ENCODE measurements at regions not wholly inside any gene's neighbourhood (a gene's known extent, or its start where the extent isn't known, plus 50 kb on each side); places are given as distances from the start of the nearest gene placed in this dataset.
"Not testable (repeated sequence)": the region's sequence is repeated elsewhere in the genome, so short reads cannot be mapped to it uniquely, and the experiment has no call there.

- DNase-seq (ENCODE audit: low spot score) = no peak
Observed at GRCh38 chr2:120628248-120628647, 107.4 kb upstream of the GLI2 start.

GRCh38 chr2:120629241-120629895 lies 106.3 kb upstream of the GLI2 start:
- DNase-seq (ENCODE audit: low spot score) = no peak

DNA sequence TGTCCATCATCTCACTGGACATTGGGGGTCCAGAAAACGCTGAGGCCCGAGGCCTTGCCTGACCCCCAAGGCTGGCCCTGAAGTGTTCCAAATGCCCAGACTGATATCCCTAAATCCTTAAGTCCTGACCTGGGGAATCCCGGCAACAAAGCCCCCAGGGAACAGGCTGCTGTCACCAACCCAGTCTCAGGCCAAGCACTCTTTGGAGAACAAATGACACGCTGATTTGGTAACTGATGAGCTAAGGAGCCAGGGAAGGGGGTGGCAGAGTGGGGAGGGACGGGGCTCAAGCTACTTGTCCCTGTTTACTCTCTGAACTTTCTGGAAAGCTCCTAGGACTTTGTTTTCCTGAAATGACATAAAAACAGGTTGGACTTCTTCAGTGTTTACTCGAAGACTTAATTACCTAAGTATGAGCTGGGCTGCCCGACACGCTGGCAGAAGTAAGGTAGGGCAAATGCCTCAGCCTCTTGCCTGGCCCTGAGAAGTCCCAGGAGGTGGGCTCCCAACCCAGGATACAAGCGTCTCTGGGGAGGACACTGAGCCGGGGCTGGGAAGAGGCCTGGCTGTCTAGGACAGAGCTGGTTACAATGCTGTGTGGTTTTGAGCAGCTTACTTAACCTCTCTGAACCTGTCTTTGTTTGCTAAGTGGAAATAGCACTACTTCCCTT lies 105.5 kb upstream of the GLI2 start:
- DNase-seq (ENCODE audit: low spot score) = no peak

- DNase-seq (ENCODE audit: low spot score) = no peak
Observed at GRCh38 chr2:120631236-120631635, 104.4 kb upstream of the GLI2 start.

GRCh38 chr2:120631724-120632123 lies 103.9 kb upstream of the GLI2 start:
- no peak for DNase-seq (ENCODE audit: low spot score)

DNA sequence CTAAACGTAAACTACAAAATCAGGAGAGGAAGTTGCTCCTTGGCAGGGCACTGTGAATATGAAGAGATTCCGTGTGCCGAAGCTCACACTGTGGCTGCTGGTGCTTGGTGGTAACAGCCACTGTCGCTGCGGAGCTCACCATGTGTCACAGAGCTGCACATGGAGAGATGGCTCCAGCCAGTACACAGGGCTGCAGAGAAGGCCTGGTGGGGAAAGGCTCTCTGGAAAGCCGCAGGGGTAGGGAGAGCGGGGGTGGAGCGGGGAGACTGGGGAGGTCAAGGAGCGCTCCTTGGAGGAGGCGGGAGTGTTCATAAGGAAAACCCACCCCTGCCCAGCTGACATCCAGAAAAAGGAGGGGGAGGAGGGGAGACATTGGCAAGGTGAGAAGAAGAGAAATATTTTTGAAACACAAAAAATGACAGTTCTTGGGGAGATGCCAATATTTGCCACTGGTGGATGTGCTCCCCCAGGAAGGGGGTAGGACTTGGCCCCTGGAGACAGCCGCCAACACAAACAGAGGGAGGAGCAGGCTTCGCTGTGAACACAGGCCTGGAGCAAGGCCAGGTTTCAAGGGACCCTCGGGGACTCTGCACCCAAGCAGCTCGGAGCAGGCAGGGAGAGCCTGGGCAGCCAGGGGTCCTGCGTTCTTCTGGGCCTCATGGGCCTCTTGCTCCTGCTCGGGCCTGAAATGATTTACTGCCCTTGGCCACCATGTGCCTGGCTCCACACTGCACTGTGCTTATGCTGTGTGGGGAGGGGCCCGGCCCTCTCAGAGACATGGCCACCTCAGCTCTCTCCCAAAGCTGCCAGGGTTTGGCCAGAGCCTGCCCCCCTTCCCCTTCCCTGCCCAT lies 102.6 kb upstream of the GLI2 start:
- no peak for DNase-seq (ENCODE audit: low spot score)

- no peak for DNase-seq (ENCODE audit: low spot score)
Observed at GRCh38 chr2:120634533-120634932, 101.1 kb upstream of the GLI2 start.

- DNase-seq (ENCODE audit: low spot score) = no peak
Observed at GRCh38 chr2:120635146-120635545, 100.5 kb upstream of the GLI2 start.

DNA sequence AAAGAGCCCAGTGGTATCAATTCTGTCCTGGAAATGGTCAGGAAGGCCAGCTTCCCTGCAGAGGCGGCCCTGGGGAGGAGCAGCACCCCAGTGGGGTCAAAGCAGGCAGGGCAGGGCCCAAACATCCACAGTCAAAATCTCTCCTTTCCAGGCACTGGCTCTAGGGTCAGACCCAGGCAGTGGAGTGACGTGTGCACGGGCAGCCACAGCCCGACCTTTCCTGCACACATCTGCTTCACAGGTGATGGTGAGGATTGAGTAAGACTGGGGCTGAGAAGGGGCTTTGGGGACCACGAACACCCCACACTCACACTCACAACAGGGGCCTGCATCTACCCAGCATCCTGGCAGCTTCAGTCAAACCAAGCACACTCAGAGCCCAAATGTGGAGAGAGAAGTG lies 97.8 kb upstream of the GLI2 start:
- no peak for DNase-seq (ENCODE audit: low spot score)

GRCh38 chr2:120638450-120638849 lies 97.2 kb upstream of the GLI2 start:
- DNase-seq (ENCODE audit: low spot score) = no peak

GRCh38 chr2:120641366-120641771 lies 94.3 kb upstream of the GLI2 start:
- no peak for DNase-seq (ENCODE audit: low spot score)

DNA sequence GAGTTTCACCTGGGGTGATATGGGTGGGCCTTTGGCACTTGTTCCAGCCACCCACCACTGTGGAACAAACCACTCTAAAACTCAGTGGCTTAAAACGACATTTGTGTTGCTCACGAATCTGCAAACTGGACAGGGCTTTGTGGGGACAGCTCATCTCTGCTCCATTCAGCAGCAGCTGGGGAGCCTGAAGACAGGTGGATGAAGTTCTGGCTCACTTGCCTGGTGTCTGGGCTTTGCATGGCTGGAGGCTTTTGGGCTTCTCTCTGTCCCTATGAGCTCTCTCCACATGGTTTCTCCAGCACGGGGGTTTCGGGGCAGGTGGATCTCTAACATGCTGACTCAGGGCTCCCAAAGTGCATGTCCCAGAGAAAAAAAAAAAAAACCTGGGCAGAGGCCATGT lies 93.0 kb upstream of the GLI2 start:
- no peak for DNase-seq (ENCODE audit: low spot score)

DNA sequence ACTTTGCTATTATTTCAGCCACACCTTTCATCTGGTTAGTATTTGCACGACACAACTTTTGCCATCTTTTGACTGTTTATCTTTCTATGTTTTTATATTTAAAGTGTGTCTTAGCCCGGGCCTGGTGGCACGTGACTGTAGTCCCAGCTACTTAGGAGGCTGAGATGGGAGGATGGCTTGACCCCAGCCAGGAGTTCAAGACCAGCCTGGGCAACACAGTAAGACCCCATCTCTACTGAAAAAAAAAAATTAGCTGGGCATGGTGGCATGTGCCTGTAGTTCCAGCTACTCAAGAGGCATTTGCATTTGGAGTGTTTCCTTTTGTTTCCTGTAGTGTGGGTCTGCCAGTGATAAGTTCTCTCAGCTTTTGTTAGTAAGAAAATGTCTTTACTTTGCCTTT lies 88.7 kb upstream of the GLI2 start:
- DNase-seq (ENCODE audit: low spot score) = no peak

DNA sequence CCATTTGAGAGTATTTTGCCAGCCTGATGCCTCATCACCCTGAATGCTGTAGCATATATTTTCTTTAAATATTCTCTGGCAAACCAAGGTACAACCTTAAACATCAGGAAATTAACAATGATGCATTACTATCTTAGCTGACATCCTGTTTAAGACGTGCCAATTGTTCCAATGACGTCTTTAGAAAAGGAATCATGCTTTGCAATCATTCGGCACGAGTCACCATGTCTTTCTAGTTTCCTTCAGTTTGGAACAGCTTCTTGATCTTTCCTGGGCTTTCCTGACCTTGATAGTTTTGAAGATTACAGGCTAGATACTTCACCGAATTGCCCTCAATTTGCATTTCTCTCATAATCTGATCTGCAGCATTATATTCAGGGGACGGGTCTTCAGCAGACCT lies 88.2 kb upstream of the GLI2 start:
- no peak for DNase-seq (ENCODE audit: low spot score)

GRCh38 chr2:120649381-120649780 lies 86.3 kb upstream of the GLI2 start:
- not testable (repeated sequence) for DNase-seq (ENCODE audit: low spot score)

GRCh38 chr2:120650022-120650644 lies 85.5 kb upstream of the GLI2 start:
- DNase-seq (ENCODE audit: low spot score) = no peak

- no peak for DNase-seq (ENCODE audit: low spot score)
Observed at GRCh38 chr2:120651818-120652217, 83.8 kb upstream of the GLI2 start.

GRCh38 chr2:120653046-120653445 lies 82.6 kb upstream of the GLI2 start:
- DNase-seq (ENCODE audit: low spot score) = no peak

DNA sequence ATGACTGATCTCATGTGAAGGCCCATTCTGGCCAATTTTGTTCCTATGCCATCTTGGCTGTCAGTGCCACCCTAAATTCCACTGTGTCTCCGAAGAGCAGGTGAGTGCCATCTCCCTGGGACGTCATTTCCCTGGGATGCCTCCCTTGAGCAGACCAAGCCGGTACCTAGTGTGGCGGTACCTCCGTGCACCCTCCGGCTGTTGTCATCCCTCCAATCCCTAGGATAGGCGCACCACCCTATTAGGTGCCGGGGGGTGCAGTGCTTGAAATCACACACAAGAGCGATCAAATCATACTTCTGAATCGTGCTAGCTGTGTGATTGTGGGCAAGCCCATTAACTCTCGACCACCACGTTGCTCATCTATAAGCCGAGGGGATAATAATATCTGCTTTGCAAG lies 81.8 kb upstream of the GLI2 start:
- no peak for DNase-seq (ENCODE audit: low spot score)

DNA sequence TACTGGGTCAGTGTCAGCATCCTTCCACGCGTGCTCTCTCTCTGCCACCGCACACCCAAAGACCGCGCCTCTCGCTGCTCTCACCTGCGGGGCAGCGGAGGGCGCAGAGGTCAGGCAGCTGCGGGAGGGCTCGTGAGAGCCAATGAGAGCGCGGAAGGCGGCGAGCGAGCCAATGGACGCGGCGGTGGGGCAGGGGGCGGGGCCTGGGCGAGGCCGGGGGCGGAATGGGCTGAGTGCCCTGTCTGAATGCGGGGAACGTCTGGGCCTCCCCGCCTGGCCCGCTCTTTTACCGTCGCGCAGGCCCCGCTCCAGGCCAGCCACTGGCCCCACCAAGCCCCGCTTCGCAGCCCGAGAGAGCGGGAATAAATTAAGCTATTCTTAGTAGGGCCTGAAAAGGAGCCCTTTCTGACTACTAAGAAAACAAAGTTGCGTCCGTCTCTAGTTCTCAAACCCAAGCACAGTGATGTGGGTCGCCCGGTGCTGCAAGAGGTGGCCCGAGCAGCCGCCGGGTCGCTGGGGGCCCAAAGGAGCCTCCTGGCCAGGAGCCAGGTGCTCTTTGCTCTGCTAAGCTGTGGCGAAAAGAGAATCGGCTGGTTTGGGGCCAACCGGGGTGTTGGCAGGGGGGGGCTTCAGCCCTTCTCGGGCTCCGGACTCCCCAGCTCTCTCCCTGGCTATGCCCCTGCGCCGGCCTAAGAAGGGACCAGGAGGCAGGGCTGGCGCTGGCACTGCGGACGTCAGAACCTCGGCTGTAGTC lies 81.1 kb upstream of the GLI2 start:
- no peak for DNase-seq (ENCODE audit: low spot score)

- DNase-seq (ENCODE audit: low spot score) = no peak
Observed at GRCh38 chr2:120656273-120656950, 79.3 kb upstream of the GLI2 start.
